Transverse colon (tissue), 3 donors: ENCODE measurements at regions not wholly inside any gene's neighbourhood (a gene's known extent, or its start where the extent isn't known, plus 50 kb on each side); places are given as distances from the start of the nearest gene placed in this dataset.

Experiments
- POLR2A ChIP-seq: fragments of 450-650 bp; IDR thresholded peaks from one replicate; pipeline ENCODE4 v1.6.1; 2016; ENCODE audit warnings: antibody characterized with exemption, mild to moderate bottlenecking, moderate library complexity
- TF ChIP-seq, protein P1 (sequence below), 5 experiments: fragments of 200-600 bp in 3 of 5; fragments of 450-650 bp in 2 of 5; sonication (generic) in 3 of 5; IDR thresholded peaks; 1 replicate in 2 of 5; 2 replicates in 3 of 5; pipeline ENCODE4 v1.5.1; 2016 to 2017; ENCODE audit warnings: antibody characterized with exemption in 5 of 5, inconsistent platforms in 3 of 5, mild to moderate bottlenecking in 2 of 5, moderate library complexity in 1 of 5

DNA sequence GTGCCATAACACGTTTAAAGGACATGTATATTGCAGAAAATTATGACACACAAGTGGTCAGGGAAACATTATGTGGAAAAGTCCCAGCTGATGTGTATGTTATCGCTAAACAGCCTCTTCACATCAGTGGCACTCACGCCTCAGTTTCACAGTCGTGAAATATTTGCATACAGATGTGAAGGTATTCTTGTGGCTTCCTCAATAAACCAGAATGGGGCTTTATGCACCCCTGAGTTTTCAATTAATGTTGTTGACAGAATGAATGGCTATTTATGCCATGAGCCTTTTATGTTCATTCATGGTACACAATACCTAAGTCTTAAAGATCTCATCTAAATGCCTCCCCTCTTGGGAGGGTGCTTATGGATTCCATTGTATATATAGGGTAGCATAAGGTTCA is 202.1 kb upstream of the ADGRL2 start:
- TF ChIP-seq POLR2A: no peak
- TF ChIP-seq, protein P1, sequence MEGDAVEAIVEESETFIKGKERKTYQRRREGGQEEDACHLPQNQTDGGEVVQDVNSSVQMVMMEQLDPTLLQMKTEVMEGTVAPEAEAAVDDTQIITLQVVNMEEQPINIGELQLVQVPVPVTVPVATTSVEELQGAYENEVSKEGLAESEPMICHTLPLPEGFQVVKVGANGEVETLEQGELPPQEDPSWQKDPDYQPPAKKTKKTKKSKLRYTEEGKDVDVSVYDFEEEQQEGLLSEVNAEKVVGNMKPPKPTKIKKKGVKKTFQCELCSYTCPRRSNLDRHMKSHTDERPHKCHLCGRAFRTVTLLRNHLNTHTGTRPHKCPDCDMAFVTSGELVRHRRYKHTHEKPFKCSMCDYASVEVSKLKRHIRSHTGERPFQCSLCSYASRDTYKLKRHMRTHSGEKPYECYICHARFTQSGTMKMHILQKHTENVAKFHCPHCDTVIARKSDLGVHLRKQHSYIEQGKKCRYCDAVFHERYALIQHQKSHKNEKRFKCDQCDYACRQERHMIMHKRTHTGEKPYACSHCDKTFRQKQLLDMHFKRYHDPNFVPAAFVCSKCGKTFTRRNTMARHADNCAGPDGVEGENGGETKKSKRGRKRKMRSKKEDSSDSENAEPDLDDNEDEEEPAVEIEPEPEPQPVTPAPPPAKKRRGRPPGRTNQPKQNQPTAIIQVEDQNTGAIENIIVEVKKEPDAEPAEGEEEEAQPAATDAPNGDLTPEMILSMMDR (IDR thresholded peaks at IDR 0.05): no peak
